GM19324 (cell line): ENCODE measurements at regions not wholly inside any gene's neighbourhood (a gene's known extent, or its start where the extent isn't known, plus 50 kb on each side); places are given as distances from the start of the nearest gene placed in this dataset.

Source experiments
- ATAC-seq: cut with Tn5 transposase; IDR thresholded peaks from one replicate; pipeline ENCODE4 v1.9.1; 2021; ENCODE audit warnings: mild to moderate bottlenecking, moderate library complexity; ENCODE audit not compliant: unreplicated experiment, low FRiP score

DNA sequence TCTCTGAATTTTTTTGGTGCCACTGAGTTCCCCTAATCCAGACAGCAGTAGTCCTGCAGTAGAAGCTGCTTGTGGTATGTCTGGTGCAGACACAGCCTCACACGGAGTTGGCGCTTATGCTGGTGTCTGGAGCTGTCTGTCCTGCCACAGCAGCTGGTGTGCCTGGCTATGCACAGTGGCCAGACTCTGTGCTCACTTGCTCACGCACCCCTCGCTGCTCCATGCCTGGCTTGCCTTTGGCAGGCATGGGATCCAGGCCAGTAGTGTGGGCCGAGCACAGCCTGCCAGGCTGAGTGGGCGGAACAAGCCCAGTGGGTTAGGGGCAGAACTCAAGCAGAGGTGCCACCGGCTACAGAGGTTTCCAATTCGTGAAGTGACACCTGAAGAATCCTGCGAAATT, 845.9 kb upstream of the PCDH9 start:
- ATAC-seq, result no peak

DNA sequence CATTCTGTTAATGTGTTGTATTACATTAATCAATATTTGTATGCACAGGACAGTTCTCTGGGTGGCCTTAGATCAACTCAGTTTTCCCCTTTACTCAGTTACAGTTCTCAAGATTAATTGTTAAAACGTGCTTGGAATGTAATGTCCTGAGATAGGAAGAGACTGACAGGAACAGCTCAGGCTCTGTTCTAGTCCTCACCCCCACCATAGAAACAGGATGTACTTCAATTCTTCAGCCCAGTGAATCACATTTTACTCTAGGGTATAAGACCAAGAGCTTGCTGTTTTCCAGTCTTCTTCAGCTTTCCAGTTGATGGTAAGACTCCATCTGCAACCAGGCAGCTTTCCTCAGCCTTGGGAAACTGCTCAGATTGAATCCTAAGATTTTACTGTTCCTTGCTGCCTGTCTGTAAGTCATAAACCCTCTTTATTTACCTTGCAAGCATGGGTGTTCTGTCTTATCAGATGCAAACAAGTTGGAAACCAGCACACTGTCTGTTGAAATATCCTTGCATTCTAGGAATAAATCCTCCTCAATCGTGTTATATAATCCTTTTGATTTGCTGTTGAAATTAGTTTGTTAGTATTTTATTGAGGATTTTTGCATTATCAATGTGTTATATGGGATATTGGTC, 836.9 kb upstream of the PCDH9 start:
- ATAC-seq, result no peak

DNA sequence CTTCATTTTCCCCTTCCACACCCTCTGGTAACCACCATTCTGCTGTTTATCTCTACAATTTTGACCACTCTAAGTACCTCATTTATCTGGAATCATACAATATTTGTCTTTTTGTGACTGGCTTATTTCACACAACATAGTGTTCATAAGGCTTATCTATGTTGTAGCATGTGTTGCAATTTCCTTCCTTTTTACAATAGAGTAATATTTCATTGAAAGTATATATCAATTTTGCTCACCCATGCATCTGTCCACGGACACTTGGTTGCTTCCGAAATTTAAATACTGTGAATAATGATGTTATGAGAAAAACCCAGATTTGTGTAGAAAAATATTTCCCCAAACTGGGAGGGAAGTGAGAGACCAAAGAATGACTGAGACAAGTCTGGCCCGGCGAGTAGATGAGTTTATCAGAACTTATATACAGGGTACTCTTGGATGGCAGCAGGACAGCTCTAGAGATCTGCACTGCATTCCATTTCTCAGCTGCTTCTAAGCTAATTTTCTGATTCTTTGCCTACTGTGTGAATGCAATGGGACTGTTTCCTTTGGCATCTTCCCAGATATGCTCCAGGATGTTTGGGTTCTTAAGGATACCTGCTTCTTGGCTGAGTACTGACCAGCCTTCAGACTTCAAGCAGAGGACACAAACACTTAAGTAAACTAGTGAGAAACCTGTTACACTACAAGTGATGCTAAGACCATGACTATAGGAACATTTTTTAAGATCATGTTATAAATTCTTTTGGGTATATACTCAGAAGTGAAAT, 834.0 kb upstream of the PCDH9 start:
- no peak for ATAC-seq

DNA sequence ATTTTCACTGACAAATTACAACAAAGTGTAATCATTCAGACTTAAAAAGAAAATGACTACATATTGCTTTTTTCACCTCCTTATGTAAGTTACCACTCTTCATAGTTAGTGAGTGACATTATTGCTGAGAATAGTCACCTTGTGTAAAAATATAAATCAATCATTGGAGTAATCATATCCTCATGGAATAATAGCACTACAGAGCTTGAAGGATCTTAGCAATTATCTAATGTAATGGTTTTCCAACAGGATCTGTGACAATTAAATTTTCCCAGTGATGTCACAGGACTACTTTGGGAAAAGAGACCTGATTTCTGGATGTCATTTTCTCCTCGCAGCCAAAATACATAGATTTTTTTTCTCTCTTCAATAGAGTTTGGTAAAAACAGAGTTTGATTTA, 833.0 kb upstream of the PCDH9 start:
- ATAC-seq, result no peak

DNA sequence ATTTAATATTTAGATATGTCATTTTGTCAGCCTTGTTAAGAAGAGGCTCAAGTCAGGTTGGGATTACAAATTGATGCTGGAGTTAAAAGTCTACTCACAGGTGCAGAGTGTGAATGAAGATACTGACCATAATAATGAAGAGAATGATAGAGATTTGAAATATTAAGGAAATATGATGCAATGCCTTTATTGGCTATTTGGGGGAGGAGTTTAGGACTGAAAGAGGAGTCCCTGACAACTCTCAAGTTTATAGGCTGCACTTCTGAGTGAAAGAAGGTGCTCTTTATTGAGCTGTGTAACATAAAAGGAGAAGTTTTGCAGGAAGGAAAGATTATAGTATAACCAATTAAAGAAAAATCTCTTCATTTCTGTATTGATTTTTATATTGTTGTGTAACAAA, 827.7 kb upstream of the PCDH9 start:
- ATAC-seq, result no peak

DNA sequence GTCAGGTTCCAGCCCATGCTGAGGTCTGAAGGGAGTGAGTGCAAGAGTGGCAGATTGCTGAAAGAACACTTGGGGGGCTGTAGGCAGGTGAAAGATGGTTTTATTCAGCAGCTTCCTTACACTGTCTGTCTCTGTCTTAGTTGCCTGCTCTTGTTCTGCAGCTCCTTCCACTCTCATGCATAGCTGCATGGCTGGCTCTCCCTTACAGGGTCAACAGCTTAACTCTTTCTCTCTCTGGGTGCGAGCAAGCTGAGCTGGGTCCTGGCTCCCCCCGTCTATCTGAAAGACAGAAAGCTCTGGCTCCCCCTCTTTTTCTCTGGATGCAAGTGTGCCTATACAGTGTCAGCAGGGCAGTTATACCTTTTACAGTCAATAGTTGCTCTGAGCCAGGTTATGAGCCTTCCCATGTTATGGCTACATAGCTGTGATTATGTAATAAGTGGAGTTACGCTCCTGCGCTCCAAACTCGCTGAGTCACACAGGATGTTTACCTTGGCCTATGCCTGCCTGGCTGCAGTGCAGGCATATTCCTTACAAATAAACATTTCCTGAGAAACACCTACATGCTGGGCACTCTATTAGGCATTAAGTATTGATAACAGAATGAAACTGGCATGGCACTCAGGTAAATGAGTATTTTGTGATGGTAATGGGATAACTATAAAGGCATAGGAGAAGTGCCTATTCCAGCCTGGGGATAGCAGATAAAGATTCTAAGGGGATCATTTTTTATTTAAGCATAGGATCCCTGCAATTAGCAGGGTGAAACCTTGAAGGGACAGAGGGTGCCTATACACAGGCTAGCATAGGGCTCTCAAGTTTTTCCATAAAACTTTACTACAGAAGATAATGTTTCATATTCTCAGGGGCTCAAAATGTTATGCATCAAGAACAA, 826.9 kb upstream of the PCDH9 start:
- ATAC-seq, result no peak

DNA sequence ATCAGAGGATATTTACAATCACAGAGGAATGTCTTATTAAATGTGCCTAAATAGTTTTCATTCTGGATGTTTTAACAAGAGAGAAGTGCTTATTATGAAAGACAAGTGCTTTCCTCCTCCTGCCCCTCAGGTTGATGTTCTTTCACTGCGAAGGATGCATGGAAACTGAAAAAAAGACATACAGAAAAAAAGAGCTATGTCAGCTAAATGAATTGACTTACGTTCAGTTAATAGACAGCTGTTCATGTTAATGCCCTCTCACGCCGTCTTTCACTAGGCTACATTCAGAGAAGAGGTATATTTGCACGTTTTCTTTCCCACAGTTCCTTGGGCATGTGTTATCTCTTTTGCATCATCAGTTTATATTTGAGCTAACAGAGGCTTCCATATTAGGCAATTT, 821.8 kb upstream of the PCDH9 start:
- no peak for ATAC-seq

DNA sequence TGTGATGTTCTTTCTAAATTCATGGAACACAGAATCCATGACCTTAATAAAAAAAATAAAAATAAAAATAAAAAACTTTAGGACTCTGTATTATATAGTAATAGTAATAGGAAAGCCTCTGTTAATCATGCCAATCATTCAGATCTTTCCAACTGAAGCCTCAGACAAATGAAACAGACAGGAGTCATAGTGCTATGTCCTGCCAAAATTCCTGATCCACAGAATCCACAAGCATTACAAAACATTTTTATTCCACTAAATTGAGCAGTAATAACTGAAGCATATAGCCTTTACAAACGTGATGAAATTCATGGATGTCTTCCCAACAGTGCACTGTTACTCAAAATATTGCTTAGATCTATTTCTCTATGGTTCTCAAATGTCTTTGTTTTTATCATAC, 820.6 kb upstream of the PCDH9 start:
- ATAC-seq, result no peak

DNA sequence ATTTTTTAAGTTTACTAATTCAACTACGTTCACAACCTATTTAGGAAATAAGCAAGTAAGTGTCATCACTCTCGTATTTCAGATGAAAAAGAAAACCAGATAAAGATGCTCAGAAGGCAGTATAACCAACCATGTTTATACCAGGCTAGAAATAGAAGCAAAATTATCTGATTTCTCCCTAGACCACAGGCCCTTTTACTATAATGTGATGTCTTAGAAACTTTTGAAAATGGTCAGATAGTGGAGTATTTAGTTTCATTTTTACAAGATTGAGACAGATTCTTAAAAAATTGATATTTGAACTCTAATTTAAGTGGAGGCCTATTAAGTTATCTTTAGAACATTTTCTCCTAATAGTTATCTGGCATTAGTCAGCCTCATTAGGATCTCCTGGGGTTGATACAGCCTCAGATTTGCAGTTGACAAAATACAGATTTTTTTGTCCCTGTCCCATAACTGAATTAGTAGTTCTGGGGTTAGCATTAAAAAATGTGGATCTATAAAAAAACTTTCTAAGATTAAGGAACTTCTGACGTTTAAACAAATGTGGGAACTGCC, 818.7 kb upstream of the PCDH9 start:
- no peak for ATAC-seq

DNA sequence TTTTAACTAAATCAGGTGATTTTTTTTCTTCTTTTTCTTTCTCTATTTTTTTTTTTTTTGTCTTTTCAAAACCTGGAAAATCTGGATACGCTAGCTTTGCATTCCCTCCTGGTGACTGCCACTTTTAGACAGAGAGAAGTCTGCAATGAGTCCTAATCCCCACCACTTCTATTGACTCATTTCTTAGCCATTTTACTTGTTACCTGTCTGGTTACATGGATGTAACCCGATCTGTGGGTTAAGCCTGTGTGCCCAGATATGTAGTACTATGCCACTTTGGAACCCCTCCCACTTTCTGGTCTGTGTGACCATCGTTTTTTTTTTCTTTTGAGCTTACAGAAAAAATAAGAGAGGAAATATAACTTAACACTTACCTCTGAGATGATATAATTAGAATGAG, 817.8 kb upstream of the PCDH9 start:
- ATAC-seq, result no peak

DNA sequence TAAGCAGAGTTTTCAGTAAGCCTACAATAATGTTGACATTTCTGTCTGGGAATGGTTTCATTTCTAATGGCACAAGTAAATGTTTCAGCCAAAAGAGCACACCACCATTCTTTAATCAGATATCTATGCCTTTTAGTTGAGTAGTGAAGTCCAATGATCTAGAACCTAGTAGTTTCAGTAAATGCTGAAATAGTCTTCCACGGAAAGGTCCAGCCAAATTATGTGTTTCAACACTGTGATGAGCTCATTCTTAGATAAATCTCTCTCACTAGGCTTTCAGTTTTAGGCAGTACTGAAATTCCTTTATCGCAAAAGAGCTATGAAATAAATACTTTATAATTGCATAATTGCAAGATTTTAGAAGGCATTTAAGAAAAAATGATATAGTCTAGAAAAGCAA, 816.8 kb upstream of the PCDH9 start:
- ATAC-seq, result no peak

DNA sequence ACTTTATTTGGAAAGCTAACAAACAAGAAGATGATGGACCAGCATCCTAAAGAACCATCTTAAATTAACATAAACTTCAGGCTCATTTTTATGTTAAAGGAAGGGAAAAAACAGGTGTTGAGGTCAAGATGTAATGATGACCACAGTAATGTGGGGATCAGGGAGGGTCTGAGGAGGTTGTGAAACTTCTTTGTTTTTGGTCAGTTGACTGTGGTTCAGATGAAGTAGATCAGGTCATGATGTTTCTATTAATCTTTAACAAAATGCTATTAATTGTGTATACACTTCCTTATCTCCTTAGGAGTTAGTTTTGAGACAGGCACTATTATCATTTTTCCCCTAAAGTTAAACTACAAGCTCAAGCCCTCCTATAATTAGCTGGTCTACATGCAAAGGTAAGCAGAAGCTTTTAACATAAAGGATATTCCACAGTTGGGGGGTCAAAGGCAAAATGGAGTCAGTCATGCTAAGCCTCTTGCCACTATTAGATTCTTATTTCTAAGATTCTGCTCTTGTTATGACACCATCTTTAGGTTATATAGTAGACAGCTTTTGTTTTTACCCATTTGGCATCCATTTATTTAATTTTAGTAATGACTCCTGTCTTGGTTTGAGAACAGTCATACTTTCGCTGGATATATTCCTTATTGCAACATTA, 800.1 kb upstream of the PCDH9 start:
- ATAC-seq, result peak; percentile 56

DNA sequence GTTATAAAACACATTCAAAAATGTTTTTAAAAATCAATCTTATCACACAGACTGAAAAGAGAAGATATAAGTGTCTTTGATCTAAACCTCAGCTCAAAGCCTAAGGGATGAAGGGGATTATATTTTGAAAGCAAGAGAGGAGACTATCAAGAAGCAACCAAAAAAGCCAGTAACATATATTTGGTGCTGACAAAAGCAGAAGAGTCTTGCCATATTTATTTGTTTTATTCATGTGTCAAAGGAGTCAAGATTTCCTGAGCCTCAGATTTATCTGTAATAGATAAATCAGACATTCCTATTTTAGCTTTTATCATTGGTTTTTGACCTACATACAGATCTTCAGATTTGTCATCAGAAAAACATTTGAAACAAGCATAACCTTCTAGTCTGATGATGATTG, 798.6 kb upstream of the PCDH9 start:
- no peak for ATAC-seq

DNA sequence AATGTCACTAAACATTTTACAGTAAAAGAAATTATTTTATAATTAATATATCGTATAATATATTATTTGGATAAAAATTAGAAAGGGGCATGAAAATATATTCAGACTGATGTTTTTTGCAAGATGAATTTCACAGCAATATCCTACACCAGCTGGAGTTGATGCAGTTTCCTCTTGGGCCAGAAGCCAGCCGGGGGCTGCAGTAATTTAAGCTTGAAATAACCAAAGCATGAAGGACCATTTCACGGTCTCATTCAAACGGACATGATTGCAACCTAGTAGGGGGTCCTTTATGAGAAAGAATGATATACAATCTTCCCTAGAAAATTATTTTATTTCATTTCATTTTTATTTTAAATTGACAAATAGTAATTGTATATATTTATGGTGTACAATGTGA, 797.2 kb upstream of the PCDH9 start:
- no peak for ATAC-seq

DNA sequence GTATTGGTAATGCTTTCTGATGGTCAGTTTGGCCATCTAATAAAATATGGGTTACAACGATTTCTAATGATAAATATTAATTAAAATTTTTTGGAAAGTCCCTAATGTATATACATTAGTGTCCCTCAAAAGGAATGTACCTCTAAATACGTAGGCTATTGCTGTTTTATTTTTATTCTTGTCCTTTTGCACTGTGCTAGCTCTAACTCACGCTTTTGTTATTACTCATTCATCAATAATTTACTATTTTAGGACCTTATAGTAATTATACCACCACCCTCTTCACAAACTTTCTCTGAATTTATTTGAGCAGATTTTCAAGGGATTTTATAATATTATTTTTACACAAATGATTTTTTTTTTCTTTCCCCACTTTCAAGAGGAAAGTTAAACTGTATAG, 795.9 kb upstream of the PCDH9 start:
- ATAC-seq, result no peak

DNA sequence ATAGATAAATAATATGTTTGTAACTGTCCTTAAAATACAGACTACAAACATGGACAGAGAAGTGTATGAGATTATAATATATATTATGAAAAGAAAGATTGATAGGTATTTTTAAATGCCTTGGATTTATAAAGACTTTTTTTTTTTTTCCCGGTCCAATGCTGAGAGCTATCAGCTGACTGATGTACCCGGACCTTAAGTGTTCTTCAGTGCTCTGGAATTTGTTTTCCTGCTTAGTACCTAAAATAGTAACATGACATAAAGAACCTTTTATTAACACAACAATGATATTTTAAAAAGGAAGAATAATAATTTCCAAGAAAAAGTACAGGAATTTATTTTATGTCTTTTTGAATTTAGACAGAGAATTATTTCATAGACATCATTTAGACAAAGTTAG, 795.5 kb upstream of the PCDH9 start:
- ATAC-seq, result no peak

DNA sequence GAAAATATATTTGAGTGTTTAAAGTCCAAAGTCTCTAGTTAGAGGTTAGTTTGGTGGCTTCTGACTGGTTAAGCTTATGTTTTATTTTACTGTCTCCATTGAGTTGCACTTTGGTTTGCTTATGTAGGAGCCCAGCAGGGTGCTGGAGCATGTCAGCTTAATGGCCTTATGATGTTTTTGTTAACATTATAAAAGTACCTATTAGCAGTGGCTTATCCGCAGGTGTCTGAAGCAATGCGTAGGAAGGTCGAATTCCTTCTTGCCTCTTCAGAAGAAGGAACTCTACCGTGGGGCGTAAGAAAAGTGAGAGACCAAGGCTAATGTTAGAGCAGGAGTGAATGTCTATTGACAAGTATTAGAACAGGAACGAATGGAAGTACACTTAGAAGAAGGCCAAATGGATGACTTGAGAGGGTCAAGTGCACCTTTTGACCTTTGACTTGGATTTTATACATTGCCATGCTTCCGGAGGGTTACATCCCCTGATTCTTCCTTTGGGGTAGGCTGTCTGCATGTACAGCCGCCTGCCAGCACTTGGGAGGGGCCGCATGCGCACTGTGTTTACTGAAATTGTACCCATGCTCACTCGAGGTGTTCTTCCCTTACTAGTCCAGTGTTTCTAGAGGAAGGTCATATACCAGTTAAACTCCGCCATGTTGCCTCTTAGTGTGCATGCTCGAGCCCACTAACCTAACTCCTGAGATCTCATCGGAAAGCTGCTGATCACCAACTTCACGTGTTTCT, 793.9 kb upstream of the PCDH9 start:
- ATAC-seq, result no peak

DNA sequence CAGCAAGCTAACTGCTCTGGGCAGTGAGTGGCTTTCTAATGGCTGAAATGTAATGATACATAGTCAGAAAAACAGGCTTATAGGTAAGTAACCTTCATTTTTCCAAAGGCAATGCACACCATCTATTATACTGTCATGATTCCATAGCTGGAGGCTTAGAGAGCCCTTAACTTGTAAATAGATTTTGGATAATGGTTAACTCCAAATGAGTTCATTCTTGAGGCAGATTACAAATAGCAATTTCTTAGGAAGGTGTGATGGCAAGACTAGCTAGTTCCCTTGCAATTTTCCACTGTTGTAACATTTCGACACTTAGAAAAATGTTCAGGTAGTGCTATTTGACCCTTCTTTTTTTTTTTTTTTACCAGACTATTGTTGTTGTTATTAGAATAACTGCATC, 789.8 kb upstream of the PCDH9 start:
- no peak for ATAC-seq

DNA sequence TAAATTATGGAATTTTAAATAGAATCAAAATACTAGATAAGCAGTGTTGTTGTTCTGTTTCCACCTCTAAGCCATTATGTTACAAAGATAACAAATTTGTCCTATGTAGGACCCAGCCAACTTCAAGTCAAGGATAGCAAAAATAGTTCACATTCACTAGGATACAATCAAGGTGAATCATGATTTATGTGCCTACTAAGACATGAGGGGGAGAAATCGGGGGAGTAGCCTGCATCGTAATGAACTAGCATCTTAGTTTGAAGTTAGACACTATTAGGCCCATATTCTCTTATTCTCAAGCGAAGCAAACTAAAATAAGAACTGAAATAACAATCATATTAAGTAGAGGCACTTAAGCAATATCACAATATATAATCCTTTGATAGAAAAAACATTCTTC, 779.4 kb upstream of the PCDH9 start:
- no peak for ATAC-seq

DNA sequence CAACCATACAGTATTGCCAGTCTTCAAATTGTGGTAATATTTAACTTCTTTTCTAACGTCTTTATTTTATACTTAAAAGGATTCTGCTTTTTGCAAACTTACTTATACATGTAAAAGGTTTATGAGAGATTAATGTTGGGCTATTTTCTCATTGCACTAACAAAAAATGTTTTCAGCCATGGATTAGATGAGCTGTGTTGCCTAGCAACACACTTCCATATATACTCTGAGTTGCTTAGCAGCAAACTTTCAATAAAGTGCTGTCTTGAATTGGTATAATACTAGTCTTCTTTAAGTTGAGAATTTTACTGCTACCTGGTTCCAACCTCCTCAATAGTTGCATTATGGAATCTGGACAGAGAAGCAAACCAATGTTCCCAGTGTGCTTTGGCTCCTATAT, 777.4 kb upstream of the PCDH9 start:
- ATAC-seq, result no peak
